GM12874 (cell line): ENCODE measurements at regions not wholly inside any gene's neighbourhood (a gene's known extent, or its start where the extent isn't known, plus 50 kb on each side); places are given as distances from the start of the nearest gene placed in this dataset.

Experiments used
- CTCF ChIP-seq: IDR thresholded peaks from 2 replicates; pipeline ENCODE4 v1.5.1; 2011; ENCODE audit warnings: low read depth, mild to moderate bottlenecking, control low read depth, low read length, moderate library complexity; ENCODE audit not compliant: insufficient read depth

- no peak for TF ChIP-seq CTCF
These were observed 72.3 kb upstream of the KIT start for GRCh38 chr4:54585321-54586000.

- TF ChIP-seq CTCF: no peak
These were observed 71.3 kb upstream of the KIT start for GRCh38 chr4:54586320-54586955.

- TF ChIP-seq CTCF: no peak
These were observed 70.5 kb upstream of the KIT start for GRCh38 chr4:54587107-54587891.

- no peak for TF ChIP-seq CTCF
These were observed 69.4 kb upstream of the KIT start for GRCh38 chr4:54588404-54588803.

GRCh38 chr4:54589586-54589985 is 68.2 kb upstream of the KIT start:
- TF ChIP-seq CTCF: no peak

GRCh38 chr4:54593795-54594322 is 63.9 kb upstream of the KIT start:
- TF ChIP-seq CTCF: no peak

- no peak for TF ChIP-seq CTCF
These were observed 61.6 kb upstream of the KIT start for GRCh38 chr4:54596201-54596600.
